Liver (tissue), 2 donors: ENCODE measurements at regions not wholly inside any gene's neighbourhood (a gene's known extent, or its start where the extent isn't known, plus 50 kb on each side); places are given as distances from the start of the nearest gene placed in this dataset.

Experiments
- NR2F2 ChIP-seq: IDR thresholded peaks from 2 replicates; pipeline ENCODE4 v1.6.1; 2016; ENCODE audit warnings: antibody characterized with exemption
- RAD21 ChIP-seq, 2 donors: IDR thresholded peaks; 2 replicates each; pipeline ENCODE4 v1.6.1; 2016; ENCODE audit warnings: antibody characterized with exemption in 2 of 2, mild to moderate bottlenecking in 2 of 2
- donor health status: healthy.

- no peak for TF ChIP-seq RAD21 (IDR thresholded peaks at IDR 0.05)
- no peak for TF ChIP-seq NR2F2
Measured at GRCh38 chr20:59451066-59451630, 150.7 kb downstream of the EDN3 start.
